Neural progenitor cell (in vitro differentiated cells): ENCODE measurements at regions not wholly inside any gene's neighbourhood (a gene's known extent, or its start where the extent isn't known, plus 50 kb on each side); places are given as distances from the start of the nearest gene placed in this dataset.

ENCODE experiments used
- DNase-seq: peaks from one replicate; pipeline ENCODE4 v3.0.0-alpha.2; 2016; ENCODE audit warnings: low spot score
- H2AFZ ChIP-seq: fragments of 200-600 bp; sonication (generic); replicated peaks from 2 replicates; pipeline ENCODE4 v1.6.1; 2016; ENCODE audit warnings: antibody characterized with exemption
- H3F3A ChIP-seq: fragments of 200-600 bp; sonication (generic); 2 replicates; pipeline ENCODE4 v1.6.1; 2016; ENCODE audit warnings: antibody characterized with exemption, low read depth
- H3K27ac ChIP-seq: fragments of 200-600 bp; sonication (generic); 2 replicates; pipeline ENCODE4 v1.5.1; 2016; ENCODE audit warnings: mild to moderate bottlenecking
- H3K27me3 ChIP-seq: fragments of 200-600 bp; sonication (generic); 2 replicates; pipeline ENCODE4 v1.6.1; 2016; ENCODE audit warnings: mild to moderate bottlenecking, moderate library complexity
- H3K36me3 ChIP-seq: fragments of 200-600 bp; sonication (generic); 2 replicates; pipeline ENCODE4 v1.5.1; 2016
- H3K4me1 ChIP-seq: fragments of 200-600 bp; sonication (generic); 2 replicates; pipeline ENCODE4 v1.6.1; 2016; ENCODE audit warnings: mixed run types
- H3K4me2 ChIP-seq: fragments of 200-600 bp; sonication (generic); 2 replicates; pipeline ENCODE4 v1.6.1; 2016
- H3K4me3 ChIP-seq: fragments of 200-600 bp; sonication (generic); 2 replicates; pipeline ENCODE4 v1.5.1; 2016
- H3K79me2 ChIP-seq: fragments of 200-600 bp; sonication (generic); 2 replicates; pipeline ENCODE4 v1.6.1; 2016; ENCODE audit warnings: low read depth
- H3K9ac ChIP-seq: fragments of 200-600 bp; sonication (generic); 2 replicates; pipeline ENCODE4 v1.6.1; 2016
- H3K9me3 ChIP-seq: fragments of 200-600 bp; sonication (generic); 2 replicates; pipeline ENCODE4 v1.5.1; 2016; ENCODE audit warnings: low read depth
- H4K20me1 ChIP-seq: fragments of 200-600 bp; sonication (generic); 2 replicates; pipeline ENCODE4 v1.6.1; 2016; ENCODE audit warnings: low read depth
- H3K27ac Mint-ChIP-seq: 3 replicates; pipeline ENCODE4 v1.8.0; 2021; ENCODE audit warnings: mixed read lengths
- H3K27me3 Mint-ChIP-seq: 2 replicates; pipeline ENCODE4 v1.8.0; 2022; ENCODE audit warnings: low read depth, mild to moderate bottlenecking, inconsistent platforms, moderate library complexity, mixed read lengths; ENCODE audit not compliant: insufficient read depth
- H3K36me3 Mint-ChIP-seq: 3 replicates; pipeline ENCODE4 v1.8.0; 2021; ENCODE audit warnings: mixed read lengths
- H3K4me1 Mint-ChIP-seq: 3 replicates; pipeline ENCODE4 v1.8.0; 2021; ENCODE audit warnings: mixed read lengths
- H3K4me3 Mint-ChIP-seq: 3 replicates; pipeline ENCODE4 v1.8.0; 2021; ENCODE audit warnings: mild to moderate bottlenecking, moderate library complexity, mixed read lengths
- H3K9me3 Mint-ChIP-seq: 3 replicates; pipeline ENCODE4 v1.8.0; 2020; ENCODE audit warnings: mixed read lengths
- CTCF ChIP-seq: fragments of 200-600 bp; sonication (generic); IDR thresholded peaks from 2 replicates; pipeline ENCODE4 v1.5.1; 2017; ENCODE audit warnings: antibody characterized with exemption, mild to moderate bottlenecking
- EZH2 ChIP-seq: fragments of 200-600 bp; sonication (generic); IDR thresholded peaks from 2 replicates; pipeline ENCODE4 v1.6.1; 2017; ENCODE audit warnings: antibody characterized with exemption, mild to moderate bottlenecking, moderate library complexity
- EZH2phosphoT487 ChIP-seq: fragments of 200-600 bp; sonication (generic); IDR thresholded peaks from 2 replicates; pipeline ENCODE4 v1.6.1; 2017; ENCODE audit warnings: antibody characterized with exemption

- no peaks in the 10 kb centered on the region for H3K36me3 Mint-ChIP-seq
These were observed 291.9 kb upstream of the AJAP1 start for GRCh38 chr1:4362314-4363044.

GRCh38 chr1:4366091-4366490, 288.3 kb upstream of the AJAP1 start:
- no peak overlapping the region for H2AFZ ChIP-seq
- peaks cover 6% of the 10 kb centered on the region for H3K9me3 Mint-ChIP-seq

More at GRCh38 chr1:4362314-4363044, 291.9 kb upstream of the AJAP1 start:
- no peak overlapping the region for H3K4me3 Mint-ChIP-seq
- TF ChIP-seq EZH2 (no peak), CTCF (no peak), EZH2phosphoT487 (no peak)
- peaks cover 6% of the 10 kb centered on the region for H3K9me3 Mint-ChIP-seq
- no peak overlapping the region for H3K4me2 ChIP-seq
- H3K79me2 ChIP-seq: no peaks in the 10 kb centered on the region
- H3K27me3 Mint-ChIP-seq: peaks cover 14% of the 10 kb centered on the region
- H3K9me3 ChIP-seq: no peaks in the 10 kb centered on the region
- H3K9ac ChIP-seq: no peak overlapping the region
- H4K20me1 ChIP-seq: no peaks in the 10 kb centered on the region
- no peak overlapping the region for H3K27ac ChIP-seq
- no peak overlapping the region for H3K27ac Mint-ChIP-seq
- DNase-seq: no peak
- no peak overlapping the region for H2AFZ ChIP-seq
- no peak overlapping the region for H3K4me3 ChIP-seq
- no peaks in the 10 kb centered on the region for H3K4me1 ChIP-seq
- H3F3A ChIP-seq: no peaks in the 10 kb centered on the region
- peaks cover 18% of the 10 kb centered on the region for H3K4me1 Mint-ChIP-seq
- H3K27me3 ChIP-seq: no peaks in the 10 kb centered on the region
- H3K36me3 ChIP-seq: no peaks in the 10 kb centered on the region

DNA sequence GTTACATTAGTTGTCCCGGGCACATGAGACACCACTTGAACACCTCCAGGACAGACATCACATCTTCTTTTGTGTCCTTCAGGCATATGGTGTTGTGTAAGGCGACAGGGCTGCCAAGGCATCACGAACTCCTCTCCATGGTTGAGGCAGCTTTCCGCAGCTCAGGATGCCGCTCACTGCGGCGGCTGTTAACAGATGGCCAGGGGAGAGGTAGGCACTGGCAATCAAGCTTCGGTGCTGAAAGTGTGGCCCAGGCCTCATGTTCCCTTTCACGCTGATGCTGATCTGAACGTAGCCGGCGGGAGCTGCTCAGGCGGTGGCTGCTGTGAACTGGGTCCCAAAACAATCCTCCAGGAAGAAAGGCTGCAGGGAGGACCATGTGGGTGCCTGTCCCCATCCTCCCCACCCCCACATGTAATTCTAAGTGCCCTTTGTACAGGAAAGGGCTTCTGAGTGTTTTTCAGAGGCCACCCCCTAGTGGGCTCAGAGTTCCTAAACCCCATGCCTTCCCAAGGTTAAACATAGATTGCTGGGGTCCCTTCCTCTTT, 287.1 kb upstream of the AJAP1 start:
- no peaks in the 10 kb centered on the region for H3K4me1 Mint-ChIP-seq
- H3K9me3 ChIP-seq: no peaks in the 10 kb centered on the region
- no peaks in the 10 kb centered on the region for H3F3A ChIP-seq
- H3K79me2 ChIP-seq: no peaks in the 10 kb centered on the region
- no peak overlapping the region for H3K27ac ChIP-seq
- no peak overlapping the region for H3K4me2 ChIP-seq
- H3K9ac ChIP-seq: no peak overlapping the region
- peaks cover 6% of the 10 kb centered on the region for H3K27me3 Mint-ChIP-seq
- H3K4me3 ChIP-seq: no peak overlapping the region
- H2AFZ ChIP-seq: no peak overlapping the region
- H3K27ac Mint-ChIP-seq: no peak overlapping the region
- no peak for TF ChIP-seq CTCF
- TF ChIP-seq EZH2phosphoT487: no peak
- no peak for TF ChIP-seq EZH2
- H3K9me3 Mint-ChIP-seq: peaks cover 6% of the 10 kb centered on the region
- H4K20me1 ChIP-seq: no peaks in the 10 kb centered on the region
- no peaks in the 10 kb centered on the region for H3K27me3 ChIP-seq
- H3K36me3 ChIP-seq: no peaks in the 10 kb centered on the region
- H3K36me3 Mint-ChIP-seq: no peaks in the 10 kb centered on the region
- DNase-seq: no peak
- H3K4me3 Mint-ChIP-seq: no peak overlapping the region
- no peaks in the 10 kb centered on the region for H3K4me1 ChIP-seq

More at GRCh38 chr1:4366091-4366490, 288.3 kb upstream of the AJAP1 start:
- Mint-ChIP-seq H3K27me3 (peaks cover 6% of the 10 kb centered on the region), H3K4me1 (peaks cover 8% of the 10 kb centered on the region), H3K4me3 (no peak overlapping the region), H3K36me3 (no peaks in the 10 kb centered on the region), H3K27ac (no peak overlapping the region)
- Histone ChIP-seq H4K20me1 (no peaks in the 10 kb centered on the region), H3K79me2 (no peaks in the 10 kb centered on the region), H3F3A (no peaks in the 10 kb centered on the region), H3K27me3 (no peaks in the 10 kb centered on the region), H3K36me3 (no peaks in the 10 kb centered on the region), H3K9ac (no peak overlapping the region), H3K4me3 (no peak overlapping the region), H3K4me1 (no peaks in the 10 kb centered on the region), H3K27ac (no peak overlapping the region), H3K9me3 (no peaks in the 10 kb centered on the region), H3K4me2 (no peak overlapping the region)
- DNase-seq: no peak
- TF ChIP-seq EZH2phosphoT487: no peak
- TF ChIP-seq CTCF: no peak
- no peak for TF ChIP-seq EZH2
